Heart left ventricle (tissue), 16 donors: ENCODE measurements at regions not wholly inside any gene's neighbourhood (a gene's known extent, or its start where the extent isn't known, plus 50 kb on each side); places are given as distances from the start of the nearest gene placed in this dataset.

Experiments
- ATAC-seq, 4 donors: fragments of 200-7000 bp; cut with Tn5 transposase; one replicate each; pipeline ENCODE4 v1.9.1; 2020 to 2022; ENCODE audit warnings: moderate library complexity in 4 of 4, mild to moderate bottlenecking in 3 of 4, moderate number of reproducible peaks in 1 of 4
- DNase-seq, 5 donors: peaks; one replicate each; pipeline ENCODE4 v3.0.0-alpha.2; 2020
- H3K27ac ChIP-seq, 12 donors: fragments of 200-600 bp; sonication (generic) in 4 of 12; one replicate each; pipeline versions ENCODE4 v1.5.0 to v1.8.0; 2016 to 2022; ENCODE audit warnings: mild to moderate bottlenecking in 2 of 12
- H3K27me3 ChIP-seq, 9 donors: fragments of 200-600 bp; sonication (generic) in 2 of 9; one replicate each; pipeline versions ENCODE4 v1.5.1 to v1.8.0; 2016 to 2022; ENCODE audit warnings: mild to moderate bottlenecking in 3 of 9
- H3K36me3 ChIP-seq, 9 donors: fragments of 200-600 bp; sonication (generic) in 2 of 9; one replicate each; pipeline versions ENCODE4 v1.5.0 to v1.8.0; 2018 to 2022; ENCODE audit warnings: mild to moderate bottlenecking in 2 of 9
- H3K4me1 ChIP-seq, 12 donors: fragments of 200-600 bp; sonication (generic) in 4 of 12; one replicate each; pipeline versions ENCODE4 v1.5.0 to v1.8.0; 2016 to 2022; ENCODE audit warnings: mild to moderate bottlenecking in 3 of 12
- H3K4me3 ChIP-seq, 12 donors: fragments of 200-600 bp; sonication (generic) in 4 of 12; one replicate each; pipeline versions ENCODE4 v1.5.0 to v1.8.0; 2017 to 2022; ENCODE audit warnings: mild to moderate bottlenecking in 9 of 12, moderate library complexity in 4 of 12
- H3K9me3 ChIP-seq, 12 donors: fragments of 200-600 bp; sonication (generic) in 4 of 12; one replicate each; pipeline versions ENCODE4 v1.5.0 to v1.8.0; 2016 to 2022; ENCODE audit warnings: mild to moderate bottlenecking in 1 of 12
- POLR2A ChIP-seq, 2 donors: fragments of 450-650 bp; IDR thresholded peaks; one replicate each; pipeline ENCODE4 v1.6.1; 2017; ENCODE audit warnings: antibody characterized with exemption in 2 of 2, mild to moderate bottlenecking in 2 of 2, moderate library complexity in 2 of 2
- WGBS, 4 donors: extraction: QIAGEN DNeasy Blood & Tissue Kit in 2 of 4; methylation state at CpG; one replicate each; pipeline versions ENCODE4 v1.1.5 to v1.1.7; 2013 to 2018; 5-methylcytosine and 5-hydroxymethylcytosine counted together
- intact Hi-C, 10 donors: fragments of 100-400 bp; cut with DNase I; formaldehyde crosslinking; loops; one replicate each; pipeline versions ENCODE4 v1.11.1 to v1.14.2; 2022
- TF ChIP-seq, protein P1 (sequence below), 12 donors: fragments of 200-600 bp; sonication (generic) in 4 of 12; IDR thresholded peaks; one replicate each; pipeline versions ENCODE4 v1.5.0 to v1.8.0; 2018 to 2022; ENCODE audit warnings: antibody characterized with exemption in 12 of 12, mild to moderate bottlenecking in 5 of 12
- donor health status: ischemic (EF 13 %, LVEDD 7.1; RV severe dilation, severe dysfunction).
- donor health status: healthy with polysubstance abuse.
- donor health status: DM: no; HTN: yes; CAD: no.
- donor health status: DM: no; HTN: no; CAD: no.
- donor health status: ischemic (EF 25% LVEDD 6.9; RV normal size, moderate dysfunction).
- donor health status: ischemic (EF 25% LVEDD 5.7; RV mildly dilated, moderate dysfunction).
- donor health status: healthy.
- donor health status: DM: yes; HTN: yes; CAD: no.
- donor health status: ischemic (EF 35%, LVEDD 5.7; RV mildly dilated, moderate dysfunction).
- donor health status: nonischemic (EF 11% LVEDD 7.7; RV severe dilation, severe dysfunction).
- donor health status: DM: yes; HTN: yes; CAD: no.
- donor health status: PGD.
- donor health status: ischemic (EF 29% LVEDD 5.4; RV normal size, mild dysfunction).
- donor health status: nonischemic (EF 23%, LVEDD 6.1; RV moderate dilation, normal function).

DNA sequence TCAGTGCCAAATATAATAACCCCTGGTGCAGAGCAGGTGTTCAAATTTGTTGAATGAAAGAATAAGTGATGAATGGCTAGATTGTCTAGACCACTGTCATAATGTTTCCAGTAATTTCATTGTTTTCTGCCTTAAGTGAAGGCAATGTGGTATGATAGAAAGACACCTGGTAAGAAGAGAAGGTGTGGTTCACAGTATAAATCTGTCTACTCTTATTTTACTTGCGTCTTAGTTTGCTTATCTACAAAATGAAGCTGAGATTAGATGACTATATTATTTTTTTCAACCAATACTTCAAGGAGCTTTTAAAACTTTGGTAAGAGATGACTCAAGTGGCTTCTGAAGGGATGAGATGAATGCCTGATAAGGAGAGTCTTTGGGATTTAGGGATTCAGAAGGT, 788.4 kb downstream of the EPHA4 start:
- Histone ChIP-seq H3K36me3 (no peaks in the 10 kb centered on the region), H3K27me3 (no peaks in the 10 kb centered on the region), H3K9me3 (peaks cover 0 to 9% (median 0%) of the 10 kb centered on the region in 12 donors), H3K4me1 (peaks cover 0 to 2% (median 0%) of the 10 kb centered on the region in 12 donors), H3K27ac (no peak overlapping the region), H3K4me3 (no peak overlapping the region)
- WGBS, 4 donors, result 87 to 97% (median 89%) methylated on average over 1 of the region's 1 CpG
- no peak for DNase-seq
- no peak for ATAC-seq
- no peak for TF ChIP-seq POLR2A (IDR thresholded peaks at IDR 0.05)
- TF ChIP-seq, protein P1, sequence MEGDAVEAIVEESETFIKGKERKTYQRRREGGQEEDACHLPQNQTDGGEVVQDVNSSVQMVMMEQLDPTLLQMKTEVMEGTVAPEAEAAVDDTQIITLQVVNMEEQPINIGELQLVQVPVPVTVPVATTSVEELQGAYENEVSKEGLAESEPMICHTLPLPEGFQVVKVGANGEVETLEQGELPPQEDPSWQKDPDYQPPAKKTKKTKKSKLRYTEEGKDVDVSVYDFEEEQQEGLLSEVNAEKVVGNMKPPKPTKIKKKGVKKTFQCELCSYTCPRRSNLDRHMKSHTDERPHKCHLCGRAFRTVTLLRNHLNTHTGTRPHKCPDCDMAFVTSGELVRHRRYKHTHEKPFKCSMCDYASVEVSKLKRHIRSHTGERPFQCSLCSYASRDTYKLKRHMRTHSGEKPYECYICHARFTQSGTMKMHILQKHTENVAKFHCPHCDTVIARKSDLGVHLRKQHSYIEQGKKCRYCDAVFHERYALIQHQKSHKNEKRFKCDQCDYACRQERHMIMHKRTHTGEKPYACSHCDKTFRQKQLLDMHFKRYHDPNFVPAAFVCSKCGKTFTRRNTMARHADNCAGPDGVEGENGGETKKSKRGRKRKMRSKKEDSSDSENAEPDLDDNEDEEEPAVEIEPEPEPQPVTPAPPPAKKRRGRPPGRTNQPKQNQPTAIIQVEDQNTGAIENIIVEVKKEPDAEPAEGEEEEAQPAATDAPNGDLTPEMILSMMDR (IDR thresholded peaks at IDR 0.05), result no peak
- intact Hi-C loops, result no loop called here

DNA sequence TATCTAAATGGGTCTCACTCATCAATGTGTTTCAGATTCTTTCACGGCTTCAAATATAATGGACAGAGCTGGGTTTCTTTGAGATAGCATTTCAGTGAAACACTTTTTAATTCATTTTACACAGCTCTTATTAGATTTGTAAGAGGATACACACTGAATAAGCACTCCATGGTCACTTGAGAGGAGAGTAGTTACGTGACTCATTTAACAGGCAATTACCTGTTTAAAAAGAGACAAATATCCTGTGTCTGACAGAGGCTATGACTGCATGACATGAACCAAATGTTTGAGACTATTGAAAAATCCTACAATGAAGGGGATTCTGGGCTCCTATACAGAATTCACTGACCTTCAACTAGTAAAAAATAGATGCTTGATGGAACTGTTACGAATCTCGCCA, 786.9 kb downstream of the EPHA4 start:
- peaks cover 0 to 1% (median 0%) of the 10 kb centered on the region in 12 donors for H3K4me1 ChIP-seq
- no peak for DNase-seq
- intact Hi-C loops, result no loop called here
- 96 to 98% (median 97%) methylated on average over 4 of the region's 4 CpGs for WGBS, 4 donors
- no peaks in the 10 kb centered on the region for H3K27me3 ChIP-seq
- H3K27ac ChIP-seq, result no peak overlapping the region
- H3K4me3 ChIP-seq, result no peak overlapping the region
- ATAC-seq, result no peak
- TF ChIP-seq POLR2A (IDR thresholded peaks at IDR 0.05), result no peak
- TF ChIP-seq, protein P1 (IDR thresholded peaks at IDR 0.05), result no peak
- no peaks in the 10 kb centered on the region for H3K9me3 ChIP-seq
- H3K36me3 ChIP-seq, result no peaks in the 10 kb centered on the region

DNA sequence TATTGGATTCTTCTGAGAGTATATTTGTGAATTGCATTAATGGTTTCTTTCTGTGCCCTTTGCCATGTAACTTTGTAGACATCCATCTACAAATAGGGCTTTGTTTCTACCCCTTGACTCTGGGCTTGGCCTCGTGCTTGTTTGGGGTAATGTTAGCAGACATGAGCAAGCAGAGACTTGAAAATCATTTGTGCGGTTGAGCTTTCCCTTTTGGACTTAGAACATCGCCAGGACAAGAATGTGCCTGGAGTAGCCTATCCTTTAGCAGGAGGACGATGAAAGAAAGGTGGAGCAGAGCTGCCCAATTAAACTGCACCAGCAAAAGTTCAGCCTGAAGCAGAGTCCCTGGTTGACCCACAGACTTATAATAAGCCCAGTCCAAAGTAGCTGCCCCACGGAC, 785.9 kb downstream of the EPHA4 start:
- Histone ChIP-seq H3K4me1 (no peaks in the 10 kb centered on the region), H3K9me3 (no peaks in the 10 kb centered on the region), H3K27ac (no peak overlapping the region), H3K27me3 (no peaks in the 10 kb centered on the region), H3K4me3 (no peak overlapping the region), H3K36me3 (no peaks in the 10 kb centered on the region)
- TF ChIP-seq, protein P1 (IDR thresholded peaks at IDR 0.05), result no peak
- TF ChIP-seq POLR2A (IDR thresholded peaks at IDR 0.05), result no peak
- WGBS, 4 donors, result 91 to 94% (median 92%) methylated on average over 5 of the region's 5 CpGs
- ATAC-seq (no peak), DNase-seq (no peak)
- intact Hi-C loops, result no loop called here

DNA sequence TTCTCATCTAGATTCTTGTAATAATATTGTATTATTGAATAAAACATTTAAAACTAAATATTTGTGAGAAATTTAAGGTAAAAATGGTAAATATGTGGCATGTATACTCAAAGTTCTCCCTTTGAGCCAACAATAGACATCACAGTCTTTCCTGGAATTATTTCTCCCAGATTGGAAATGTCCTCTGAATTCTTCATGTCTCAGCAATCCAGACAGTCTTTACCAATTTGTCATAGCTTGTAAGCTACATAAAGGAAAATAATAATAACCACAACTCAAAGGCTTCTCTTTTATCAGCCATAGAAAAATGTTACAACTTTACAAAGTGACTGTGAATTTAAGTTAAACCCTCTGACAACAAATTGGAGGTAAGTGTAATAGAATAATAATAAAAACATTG, 784.9 kb downstream of the EPHA4 start:
- Histone ChIP-seq H3K27ac (no peak overlapping the region), H3K9me3 (no peaks in the 10 kb centered on the region), H3K4me1 (no peaks in the 10 kb centered on the region), H3K27me3 (no peaks in the 10 kb centered on the region), H3K36me3 (no peaks in the 10 kb centered on the region), H3K4me3 (no peak overlapping the region)
- ATAC-seq, result no peak
- DNase-seq, result no peak
- no peak for TF ChIP-seq POLR2A (IDR thresholded peaks at IDR 0.05)
- TF ChIP-seq, protein P1 (IDR thresholded peaks at IDR 0.05), result no peak
- intact Hi-C loops, result no loop called here
